Esophagus muscularis mucosa (tissue), 4 donors: ENCODE measurements at regions not wholly inside any gene's neighbourhood (a gene's known extent, or its start where the extent isn't known, plus 50 kb on each side); places are given as distances from the start of the nearest gene placed in this dataset.

Experiments
- DNase-seq: peaks from one replicate; pipeline ENCODE4 v3.0.0-alpha.2; 2017; ENCODE audit errors: extremely low spot score
- H3K27ac ChIP-seq, 4 donors: fragments of 200-600 bp; sonication (generic); replicated peaks in 1 of 4; 1 replicate in 3 of 4; 2 replicates in 1 of 4; pipeline ENCODE4 v1.5.1; 2016 to 2019; ENCODE audit warnings: mild to moderate bottlenecking in 1 of 4
- H3K27me3 ChIP-seq, 4 donors: fragments of 200-600 bp; sonication (generic); one replicate each; pipeline versions ENCODE4 v1.5.1 to v1.6.0; 2016 to 2019
- H3K36me3 ChIP-seq, 4 donors: fragments of 200-600 bp; sonication (generic); one replicate each; pipeline ENCODE4 v1.5.1; 2016 to 2019
- H3K4me1 ChIP-seq, 4 donors: fragments of 200-600 bp; sonication (generic); one replicate each; pipeline ENCODE4 v1.5.1; 2016 to 2019
- H3K4me3 ChIP-seq, 4 donors: fragments of 200-600 bp; sonication (generic); 1 replicate in 2 of 4; 2 replicates in 2 of 4; pipeline ENCODE4 v1.5.1; 2016 to 2019; ENCODE audit warnings: mild to moderate bottlenecking in 4 of 4, moderate library complexity in 1 of 4
- H3K9me3 ChIP-seq, 4 donors: fragments of 200-600 bp; sonication (generic); 1 replicate in 3 of 4; 2 replicates in 1 of 4; pipeline ENCODE4 v1.5.1; 2016 to 2019
- EP300 ChIP-seq: sonication (generic); formaldehyde crosslinking; IDR thresholded peaks from one replicate; pipeline ENCODE4 v1.6.1; 2017; ENCODE audit warnings: antibody characterized with exemption
- POLR2A ChIP-seq: fragments of 450-650 bp; IDR thresholded peaks from one replicate; pipeline ENCODE4 v1.6.1; 2017; ENCODE audit warnings: antibody characterized with exemption, moderate library complexity, mild to moderate bottlenecking, low read depth
- POLR2AphosphoS5 ChIP-seq, 2 donors: sonication (generic); formaldehyde crosslinking; IDR thresholded peaks; one replicate each; pipeline ENCODE4 v1.6.1; 2017; ENCODE audit warnings: antibody characterized with exemption in 2 of 2
- WGBS: methylation state at CpG from one replicate; pipeline ENCODE4 v1.1.5; 2018; 5-methylcytosine and 5-hydroxymethylcytosine counted together
- intact Hi-C: fragments of 100-400 bp; cut with DNase I; formaldehyde crosslinking; loops from one replicate; pipeline ENCODE4 v1.15.1; 2023
- TF ChIP-seq, protein P1 (sequence below), 3 experiments: fragments of 200-600 bp in 2 of 3; fragments of 450-650 bp in 1 of 3; sonication (generic) in 2 of 3; IDR thresholded peaks; one replicate each; pipeline ENCODE4 v1.5.1; 2017 to 2019; ENCODE audit warnings: antibody characterized with exemption in 3 of 3, mild to moderate bottlenecking in 2 of 3, moderate library complexity in 1 of 3

DNA sequence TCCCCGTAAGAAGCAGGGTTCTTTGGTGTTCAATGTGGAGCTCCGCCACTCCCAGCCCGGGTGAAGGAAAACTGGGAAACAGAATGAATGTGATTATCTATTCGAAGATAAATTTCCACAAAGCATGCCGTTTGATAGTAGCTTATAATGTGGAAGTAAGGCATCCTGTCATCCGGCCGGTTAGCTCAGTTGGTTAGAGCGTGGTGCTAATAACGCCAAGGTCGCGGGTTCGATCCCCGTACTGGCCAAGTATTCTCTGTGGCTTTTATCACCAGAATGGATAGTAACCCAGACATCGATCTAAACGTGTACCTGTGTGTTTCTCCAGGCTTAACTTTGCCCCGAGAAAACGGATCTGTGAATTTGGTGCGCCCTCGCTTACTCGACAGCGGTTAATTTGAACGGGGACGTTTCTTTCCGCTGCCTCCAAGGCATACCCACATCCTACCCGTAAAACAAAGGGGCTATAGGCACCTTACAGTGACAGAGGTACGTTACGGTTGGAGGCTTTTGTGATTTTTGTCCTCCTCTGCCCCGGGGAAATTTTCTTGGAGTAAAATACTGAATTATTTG lies 215.2 kb upstream of the ZNF184 start:
- peak; percentile 95 for DNase-seq
- peak overlapping the region; percentile 32 to 59 (median 44) for H3K27ac ChIP-seq
- TF ChIP-seq POLR2AphosphoS5 (IDR thresholded peaks at IDR 0.05) (peak in 1 of 2 donors; percentile 14), EP300 (no peak), POLR2A (no peak)
- TF ChIP-seq, protein P1, sequence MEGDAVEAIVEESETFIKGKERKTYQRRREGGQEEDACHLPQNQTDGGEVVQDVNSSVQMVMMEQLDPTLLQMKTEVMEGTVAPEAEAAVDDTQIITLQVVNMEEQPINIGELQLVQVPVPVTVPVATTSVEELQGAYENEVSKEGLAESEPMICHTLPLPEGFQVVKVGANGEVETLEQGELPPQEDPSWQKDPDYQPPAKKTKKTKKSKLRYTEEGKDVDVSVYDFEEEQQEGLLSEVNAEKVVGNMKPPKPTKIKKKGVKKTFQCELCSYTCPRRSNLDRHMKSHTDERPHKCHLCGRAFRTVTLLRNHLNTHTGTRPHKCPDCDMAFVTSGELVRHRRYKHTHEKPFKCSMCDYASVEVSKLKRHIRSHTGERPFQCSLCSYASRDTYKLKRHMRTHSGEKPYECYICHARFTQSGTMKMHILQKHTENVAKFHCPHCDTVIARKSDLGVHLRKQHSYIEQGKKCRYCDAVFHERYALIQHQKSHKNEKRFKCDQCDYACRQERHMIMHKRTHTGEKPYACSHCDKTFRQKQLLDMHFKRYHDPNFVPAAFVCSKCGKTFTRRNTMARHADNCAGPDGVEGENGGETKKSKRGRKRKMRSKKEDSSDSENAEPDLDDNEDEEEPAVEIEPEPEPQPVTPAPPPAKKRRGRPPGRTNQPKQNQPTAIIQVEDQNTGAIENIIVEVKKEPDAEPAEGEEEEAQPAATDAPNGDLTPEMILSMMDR (IDR thresholded peaks at IDR 0.05) = no peak
- intact Hi-C loops = no loop called here
- peaks cover 0 to 20% (median 0%) of the 10 kb centered on the region in 4 donors for H3K27me3 ChIP-seq
- WGBS = 5% methylated on average over 21 of the region's 28 CpGs
- peaks cover 0 to 23% (median 11%) of the 10 kb centered on the region in 4 donors for H3K4me1 ChIP-seq
- peaks cover 0 to 6% (median 0%) of the 10 kb centered on the region in 4 donors for H3K9me3 ChIP-seq
- peak overlapping the region; percentile 51 to 60 (median 53) for H3K4me3 ChIP-seq
- H3K36me3 ChIP-seq = no peaks in the 10 kb centered on the region

DNA sequence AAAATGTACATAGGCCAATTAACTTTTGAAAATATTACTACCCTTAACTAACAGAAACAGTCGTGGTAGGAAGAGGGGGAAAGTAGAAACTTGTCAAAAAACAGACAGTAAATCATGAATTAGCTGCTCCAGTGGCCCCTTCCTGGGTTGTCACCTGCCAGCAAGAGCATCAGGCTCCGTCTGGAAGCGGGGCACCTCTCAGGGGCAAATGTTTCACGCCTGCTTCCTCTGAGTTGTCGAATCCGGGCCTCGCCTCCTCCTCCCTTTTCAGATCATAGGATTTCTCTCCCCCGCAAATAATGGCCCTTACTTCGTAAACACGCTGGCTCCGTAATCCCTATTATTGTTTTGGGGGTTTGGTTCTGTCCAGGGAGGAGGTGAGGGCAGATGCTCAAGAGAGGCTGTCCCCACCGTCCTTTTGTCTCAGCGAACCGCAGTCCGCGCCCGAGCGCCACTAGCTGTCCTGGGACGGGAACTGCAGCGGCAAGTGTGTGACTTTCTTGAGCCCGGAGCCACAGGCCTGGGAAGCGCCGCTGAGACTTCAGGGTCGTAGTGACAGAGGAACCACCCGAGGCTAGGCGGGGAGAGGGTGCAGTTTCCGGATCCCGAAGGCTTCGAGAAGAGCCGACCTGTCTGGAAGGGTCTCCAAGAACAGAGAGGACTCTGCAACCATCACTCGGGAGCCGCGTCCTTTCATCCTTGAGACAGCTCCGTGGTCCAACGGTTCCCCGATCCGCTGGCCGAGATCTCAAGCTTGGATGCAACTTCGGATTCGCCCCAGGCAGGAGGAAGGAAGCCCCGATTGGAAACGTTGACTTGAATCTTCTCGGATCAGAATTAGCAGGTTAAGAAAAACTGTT lies 214.5 kb upstream of the ZNF184 start:
- DNase-seq = no peak
- no peaks in the 10 kb centered on the region for H3K36me3 ChIP-seq
- no peak for TF ChIP-seq EP300
- TF ChIP-seq, protein P1 (IDR thresholded peaks at IDR 0.05) = peak; percentile 33 to 55 (median 40)
- peak overlapping the region; percentile 32 to 59 (median 44) for H3K27ac ChIP-seq
- intact Hi-C loops = no loop called here
- 3% methylated on average over 26 of the region's 43 CpGs for WGBS
- peaks cover 0 to 6% (median 0%) of the 10 kb centered on the region in 4 donors for H3K9me3 ChIP-seq
- peaks cover 0 to 20% (median 2%) of the 10 kb centered on the region in 4 donors for H3K27me3 ChIP-seq
- H3K4me3 ChIP-seq = peak overlapping the region; percentile 51 to 60 (median 53)
- H3K4me1 ChIP-seq = peaks cover 0 to 23% (median 11%) of the 10 kb centered on the region in 4 donors

DNA sequence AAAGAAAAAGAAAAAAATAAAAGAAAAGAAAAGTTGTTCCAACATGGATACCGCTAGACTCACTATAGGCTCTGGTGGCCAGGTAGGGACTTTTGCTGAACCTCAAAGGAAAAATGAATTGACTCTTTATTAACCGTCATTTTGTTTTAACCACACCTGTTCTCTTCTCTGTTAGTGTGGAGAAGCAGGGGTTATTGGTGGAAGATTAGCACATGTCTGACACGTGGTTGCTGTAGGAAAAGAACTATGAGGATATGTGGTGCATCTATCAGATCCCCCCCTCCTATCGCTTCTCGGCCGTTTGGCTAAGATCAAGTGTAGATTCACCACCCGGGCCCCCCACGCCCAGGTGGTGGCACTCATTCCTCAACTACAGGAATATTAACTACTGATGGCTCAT lies 212.4 kb upstream of the ZNF184 start:
- no peak overlapping the region for H3K4me3 ChIP-seq
- peaks cover 0 to 6% (median 0%) of the 10 kb centered on the region in 4 donors for H3K9me3 ChIP-seq
- WGBS = 82% methylated on average over 8 of the region's 8 CpGs
- H3K27me3 ChIP-seq = peaks cover 0 to 38% (median 21%) of the 10 kb centered on the region in 4 donors
- TF ChIP-seq POLR2AphosphoS5 (IDR thresholded peaks at IDR 0.05) = no peak
- no peak for TF ChIP-seq EP300
- TF ChIP-seq, protein P1 (IDR thresholded peaks at IDR 0.05) = no peak
- no peak for TF ChIP-seq POLR2A
- DNase-seq = no peak
- peaks cover 0 to 23% (median 11%) of the 10 kb centered on the region in 4 donors for H3K4me1 ChIP-seq
- intact Hi-C loops = no loop called here
- H3K36me3 ChIP-seq = no peaks in the 10 kb centered on the region
- no peak overlapping the region for H3K27ac ChIP-seq

DNA sequence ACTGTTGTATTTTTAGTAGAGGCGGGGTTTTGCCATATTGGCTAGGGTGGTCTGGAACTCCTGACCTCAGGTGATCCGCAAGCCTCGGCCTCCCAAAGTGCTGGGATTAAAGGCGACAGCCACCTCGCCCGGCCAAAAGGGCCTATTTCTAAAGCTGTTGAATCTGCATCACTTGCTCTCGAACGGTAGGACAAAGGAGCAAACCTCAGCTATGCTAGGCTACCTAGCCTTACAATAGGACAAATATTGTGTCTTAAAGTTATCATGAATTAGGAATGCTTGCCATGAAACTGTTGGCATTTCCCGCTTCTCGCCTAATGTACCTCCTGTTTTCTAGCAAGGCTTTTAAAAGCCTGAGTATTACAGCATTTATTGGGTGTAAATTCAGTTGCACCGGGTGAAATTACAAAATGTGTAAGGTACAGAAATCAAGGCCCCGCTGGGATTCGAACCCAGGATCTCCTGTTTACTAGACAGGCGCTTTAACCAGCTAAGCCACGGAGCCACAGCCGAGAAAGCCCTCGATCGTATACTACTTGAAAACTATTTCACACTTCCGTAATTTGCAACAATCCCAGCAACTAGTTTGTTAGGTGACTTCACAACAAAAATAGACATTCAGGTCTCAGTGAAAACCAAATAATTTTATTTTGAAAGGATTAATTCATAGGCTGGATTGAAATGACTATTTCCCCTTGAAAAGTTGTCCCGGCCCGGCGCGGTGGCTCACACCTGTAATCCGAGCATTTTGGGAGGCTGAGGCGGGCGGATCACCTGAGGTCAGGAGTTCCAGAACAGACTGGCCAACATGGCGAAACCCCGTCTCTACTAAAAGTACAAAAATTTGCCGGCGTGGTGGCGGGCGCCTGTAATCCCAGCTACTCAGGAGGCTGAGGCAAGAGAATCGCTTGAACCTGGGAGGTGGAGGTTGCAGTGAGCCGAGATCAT lies 211.6 kb upstream of the ZNF184 start:
- intact Hi-C loops = no loop called here
- no peak for DNase-seq
- 41% methylated on average over 34 of the region's 34 CpGs for WGBS
- TF ChIP-seq, protein P1 (IDR thresholded peaks at IDR 0.05) = no peak
- TF ChIP-seq POLR2A = no peak
- TF ChIP-seq POLR2AphosphoS5 (IDR thresholded peaks at IDR 0.05) = no peak
- no peak for TF ChIP-seq EP300
- H3K4me1 ChIP-seq = peaks cover 4 to 23% (median 11%) of the 10 kb centered on the region in 4 donors
- no peaks in the 10 kb centered on the region for H3K36me3 ChIP-seq
- H3K27ac ChIP-seq = no peak overlapping the region
- no peak overlapping the region for H3K4me3 ChIP-seq
- H3K27me3 ChIP-seq = peaks cover 0 to 45% (median 28%) of the 10 kb centered on the region in 4 donors
- peaks cover 0 to 6% (median 0%) of the 10 kb centered on the region in 4 donors for H3K9me3 ChIP-seq
